Keratinocyte (primary cell): ENCODE measurements at regions not wholly inside any gene's neighbourhood (a gene's known extent, or its start where the extent isn't known, plus 50 kb on each side); places are given as distances from the start of the nearest gene placed in this dataset.
"Not testable (repeated sequence)": the region's sequence is repeated elsewhere in the genome, so short reads cannot be mapped to it uniquely, and the experiment has no call there.

Experiments
- DNase-seq: peaks from one replicate; pipeline ENCODE4 v3.0.0-alpha.2; 2011; ENCODE audit warnings: low read depth, missing footprints, low spot score
- FAIRE-seq: peaks from 2 replicates; lab custom pipeline; 2011; peaks lifted over from hg19 to GRCh38; lab: Jason Lieb, UNC
- H2AFZ ChIP-seq: 2 replicates; pipeline ENCODE4 v1.6.0; 2012; ENCODE audit warnings: low read length, control low read depth, inconsistent platforms; ENCODE audit not compliant: control insufficient read depth
- H3K27ac ChIP-seq: 2 replicates; pipeline ENCODE4 v1.5.1; 2011; ENCODE audit warnings: low read length; ENCODE audit not compliant: control insufficient read depth, insufficient read depth
- H3K27me3 ChIP-seq: 3 replicates; pipeline ENCODE4 v1.6.0; 2011; ENCODE audit warnings: low read length; ENCODE audit not compliant: control insufficient read depth, insufficient read depth; ENCODE audit errors: extremely low read depth
- H3K36me3 ChIP-seq, 2 experiments: 2 replicates in 1 of 2; 3 replicates in 1 of 2; pipeline ENCODE4 v1.5.1; 2011; ENCODE audit warnings: low read length in 2 of 2, mild to moderate bottlenecking in 1 of 2; ENCODE audit not compliant: control insufficient read depth in 2 of 2, insufficient read depth in 2 of 2; ENCODE audit errors: extremely low read depth in 1 of 2
- H3K4me1 ChIP-seq: 3 replicates; pipeline ENCODE4 v1.5.1; 2011; ENCODE audit warnings: low read length; ENCODE audit not compliant: control insufficient read depth, insufficient read depth; ENCODE audit errors: extremely low read depth
- H3K4me2 ChIP-seq: 3 replicates; pipeline ENCODE4 v1.6.0; 2011; ENCODE audit warnings: low read depth, low read length; ENCODE audit not compliant: control insufficient read depth, insufficient read depth; ENCODE audit errors: extremely low read depth
- H3K4me3 ChIP-seq, 3 experiments: fragments of 200-600 bp in 1 of 3; sonication (generic) in 1 of 3; 2 replicates in 2 of 3; 3 replicates in 1 of 3; pipeline ENCODE4 v1.5.1; 2011 to 2016; ENCODE audit warnings: low read length in 3 of 3, mild to moderate bottlenecking in 3 of 3, control low read depth in 2 of 3, inconsistent platforms in 1 of 3, low read depth in 1 of 3, mixed read lengths in 1 of 3, mixed run types in 1 of 3, moderate library complexity in 1 of 3; ENCODE audit not compliant: control insufficient read depth in 2 of 3, insufficient read depth in 2 of 3; ENCODE audit errors: extremely low read depth in 1 of 3
- H3K79me2 ChIP-seq: 2 replicates; pipeline ENCODE4 v1.6.0; 2012; ENCODE audit warnings: low read length; ENCODE audit not compliant: control insufficient read depth, insufficient read depth
- H3K9ac ChIP-seq: 3 replicates; pipeline ENCODE4 v1.6.0; 2011; ENCODE audit warnings: low read length; ENCODE audit not compliant: control insufficient read depth, insufficient read depth; ENCODE audit errors: extremely low read depth
- H3K9me1 ChIP-seq: 3 replicates; pipeline ENCODE4 v1.6.0; 2011; ENCODE audit warnings: low read length; ENCODE audit not compliant: control insufficient read depth, insufficient read depth; ENCODE audit errors: extremely low read depth
- H3K9me3 ChIP-seq: 2 replicates; pipeline ENCODE4 v1.5.1; 2012; ENCODE audit warnings: low read depth, low read length; ENCODE audit not compliant: control insufficient read depth
- H4K20me1 ChIP-seq: 3 replicates; pipeline ENCODE4 v1.6.0; 2011; ENCODE audit warnings: low read length; ENCODE audit not compliant: control insufficient read depth, insufficient read depth; ENCODE audit errors: extremely low read depth
- CTCF ChIP-seq, 3 experiments: IDR thresholded peaks in 1 of 3; conservative IDR thresholded peaks in 1 of 3; optimal IDR thresholded peaks in 1 of 3; 2 replicates in 2 of 3; 3 replicates in 1 of 3; pipeline versions ENCODE3 to v1.5.1; 2011; ENCODE audit warnings: low read length in 3 of 3, mild to moderate bottlenecking in 3 of 3, moderate library complexity in 2 of 3, control low read depth in 1 of 3, inconsistent platforms in 1 of 3; ENCODE audit not compliant: insufficient read depth in 2 of 3; ENCODE audit errors: extremely low read depth in 1 of 3
- EZH2 ChIP-seq: IDR thresholded peaks from one replicate; pipeline ENCODE4 v1.6.1; 2012; ENCODE audit warnings: inconsistent platforms, mild to moderate bottlenecking, low read length, moderate library complexity
- dilution Hi-C: fragments of 300-500 bp; cut with MboI; formaldehyde crosslinking; loops from one replicate; pipeline ENCODE4 v1.7.0; 2020; ENCODE audit warnings: low sequenced_read_pairs; ENCODE audit not compliant: extremely low pct_ligation_motif_present

DNA sequence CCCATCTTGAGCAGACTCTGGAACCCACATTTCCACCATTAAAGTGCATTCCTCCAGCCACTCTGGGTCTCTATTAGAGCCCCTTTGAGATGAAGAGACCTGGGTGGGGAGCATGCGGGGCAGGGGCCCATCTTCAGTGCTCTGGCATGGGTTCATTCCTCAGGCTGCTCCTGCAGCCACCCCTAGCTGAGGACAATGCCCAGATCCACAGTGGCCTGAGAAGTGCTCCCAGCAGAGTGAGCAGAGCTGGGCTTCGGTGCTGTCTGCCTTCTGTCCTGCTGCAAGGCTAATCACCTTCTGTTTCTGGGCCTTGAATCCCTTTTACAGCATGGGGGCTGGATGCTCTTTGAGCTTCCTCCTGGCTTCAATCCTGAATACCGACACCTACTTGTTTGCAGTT lies 169.8 kb downstream of the TRIM43 start:
- Histone ChIP-seq H2AFZ (no peak overlapping the region), H3K4me1 (no peaks in the 10 kb centered on the region), H3K9me1 (no peaks in the 10 kb centered on the region), H3K4me3 (no peak overlapping the region), H4K20me1 (no peaks in the 10 kb centered on the region), H3K9me3 (no peaks in the 10 kb centered on the region), H3K27ac (no peak overlapping the region), H3K79me2 (no peaks in the 10 kb centered on the region), H3K36me3 (no peaks in the 10 kb centered on the region), H3K4me2 (no peak overlapping the region), H3K27me3 (no peaks in the 10 kb centered on the region), H3K9ac (no peak overlapping the region)
- no peak for TF ChIP-seq EZH2
- no peak for TF ChIP-seq CTCF (optimal IDR thresholded peaks at IDR 0.05 in 1 of 3, IDR thresholded peaks at IDR 0.05 in 1 of 3, conservative IDR thresholded peaks at IDR 0.05 in 1 of 3; ENCODE audit: extremely low read depth in 1 of 3, insufficient read depth in 2 of 3, low read length in 3 of 3)
- FAIRE-seq (no peak), DNase-seq (no peak)
- dilution Hi-C loops = no loop called here

- dilution Hi-C loops, H3K9me1 ChIP-seq, H3K79me2 ChIP-seq, FAIRE-seq, H3K27me3 ChIP-seq, H3K4me3 ChIP-seq, H3K36me3 ChIP-seq, H4K20me1 ChIP-seq, H2AFZ ChIP-seq, DNase-seq, H3K9ac ChIP-seq, H3K27ac ChIP-seq, H3K9me3 ChIP-seq, H3K4me2 ChIP-seq, H3K4me1 ChIP-seq: not testable (repeated sequence)
These were observed 170.5 kb downstream of the TRIM43 start for GRCh38 chr2:95762023-95763021.

- H3K79me2 ChIP-seq, H3K27ac ChIP-seq, FAIRE-seq, H3K4me1 ChIP-seq, dilution Hi-C loops, DNase-seq, H3K9me3 ChIP-seq, H3K4me2 ChIP-seq, H3K27me3 ChIP-seq, H2AFZ ChIP-seq, H3K4me3 ChIP-seq, H3K36me3 ChIP-seq, H4K20me1 ChIP-seq, H3K9ac ChIP-seq, H3K9me1 ChIP-seq: not testable (repeated sequence)
These were observed 171.3 kb downstream of the TRIM43 start for GRCh38 chr2:95763074-95763473.

DNA sequence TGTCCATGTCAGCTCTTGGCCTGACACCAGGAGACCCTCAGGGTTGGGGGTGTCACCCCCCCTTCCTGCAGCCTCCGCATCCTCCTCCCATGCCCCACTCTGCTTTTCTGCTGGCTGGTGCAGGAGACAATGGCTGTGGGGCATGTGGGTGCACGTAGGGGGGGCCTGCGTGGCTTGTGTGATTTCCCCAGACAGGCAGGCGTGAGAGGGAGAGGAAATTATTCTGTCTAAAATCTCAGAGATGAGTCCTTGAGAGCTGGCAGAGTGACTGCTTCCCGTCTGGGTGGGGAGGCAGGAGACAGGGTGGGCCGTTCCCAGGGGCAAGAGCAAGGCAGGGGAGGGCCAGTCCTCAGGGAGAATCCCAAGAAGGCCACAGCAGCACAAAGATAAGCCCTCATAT lies 173.2 kb downstream of the TRIM43 start:
- DNase-seq, H3K27ac ChIP-seq, H4K20me1 ChIP-seq, H3K4me1 ChIP-seq, H3K9me1 ChIP-seq, H3K9me3 ChIP-seq, H2AFZ ChIP-seq, H3K9ac ChIP-seq, FAIRE-seq, H3K79me2 ChIP-seq, H3K27me3 ChIP-seq, dilution Hi-C loops, H3K4me2 ChIP-seq, H3K4me3 ChIP-seq, H3K36me3 ChIP-seq: not testable (repeated sequence)
